OCI-LY7 (cell line): ENCODE measurements at regions not wholly inside any gene's neighbourhood (a gene's known extent, or its start where the extent isn't known, plus 50 kb on each side); places are given as distances from the start of the nearest gene placed in this dataset.

Source experiments
- BruUV-seq: library from RNA; stranded (reverse); fragments of 400-500 nt; replicated peaks from 2 replicates; lab custom pipeline; 2021; lab: Mats Ljungman, UMichigan
- CTCF ChIA-PET: fragments of 300-600 bp; sonication (Branson Sonifier 250); formaldehyde crosslinking; loops from one replicate; lab custom pipeline; 2022; ENCODE audit warnings: antibody characterized with exemption; ENCODE audit not compliant: unreplicated experiment; lab: Charles Lee
- POLR2A ChIA-PET: fragments of 300-600 bp; sonication (Branson Sonifier 250); formaldehyde crosslinking; loops from one replicate; lab custom pipeline; 2022; ENCODE audit warnings: antibody characterized with exemption; lab: Charles Lee
- DNase-seq: peaks from one replicate; pipeline ENCODE4 v3.0.0-alpha.2; 2015; ENCODE audit warnings: low spot score
- H2AFZ ChIP-seq: fragments of 200-600 bp; sonication (generic), shearing (Covaris generic); 2 replicates; pipeline ENCODE4 v1.6.1; 2014; ENCODE audit warnings: mild to moderate bottlenecking, antibody characterized with exemption, low read length, moderate library complexity
- H3K27ac ChIP-seq: fragments of 200-600 bp; sonication (generic); 2 replicates; pipeline ENCODE4 v1.5.1; 2014; ENCODE audit warnings: mixed run types, low read depth, mild to moderate bottlenecking, moderate library complexity, low read length, inconsistent platforms; ENCODE audit not compliant: poor library complexity, severe bottlenecking
- H3K36me3 ChIP-seq: fragments of 200-600 bp; sonication (generic); 2 replicates; pipeline ENCODE4 v1.6.1; 2014; ENCODE audit warnings: mild to moderate bottlenecking, antibody characterized with exemption, low read length, moderate library complexity, mixed read lengths; ENCODE audit not compliant: insufficient read depth
- H3K4me1 ChIP-seq: fragments of 200-600 bp; sonication (generic); 2 replicates; pipeline ENCODE4 v1.5.1; 2014; ENCODE audit warnings: mild to moderate bottlenecking, low read length; ENCODE audit not compliant: insufficient read depth, poor library complexity, severe bottlenecking
- H3K4me2 ChIP-seq: fragments of 200-600 bp; sonication (generic); 2 replicates; pipeline ENCODE4 v1.6.1; 2014; ENCODE audit warnings: mild to moderate bottlenecking, low read length
- H3K4me3 ChIP-seq: fragments of 200-600 bp; sonication (generic); 2 replicates; pipeline ENCODE4 v1.5.1; 2014; ENCODE audit warnings: mild to moderate bottlenecking, low read depth, low read length; ENCODE audit not compliant: poor library complexity, severe bottlenecking
- H3K79me2 ChIP-seq: fragments of 200-600 bp; sonication (generic); 2 replicates; pipeline ENCODE4 v1.6.1; 2016; ENCODE audit warnings: low read depth, mild to moderate bottlenecking, low read length, moderate library complexity, mixed read lengths; ENCODE audit not compliant: insufficient read depth
- H3K9me2 ChIP-seq: fragments of 200-600 bp; sonication (generic); 2 replicates; pipeline ENCODE4 v1.6.1; 2016; ENCODE audit warnings: mild to moderate bottlenecking, low read length, mixed read lengths; ENCODE audit not compliant: insufficient read depth
- H3K9me3 ChIP-seq: fragments of 200-600 bp; sonication (generic); 2 replicates; pipeline ENCODE4 v1.6.1; 2014; ENCODE audit warnings: mild to moderate bottlenecking, mixed run types, low read length, mixed read lengths
- H4K20me1 ChIP-seq: fragments of 200-600 bp; sonication (generic); 2 replicates; pipeline ENCODE4 v1.6.1; 2014; ENCODE audit warnings: mild to moderate bottlenecking, antibody characterized with exemption, low read length, moderate library complexity, mixed read lengths; ENCODE audit not compliant: insufficient read depth
- EZH2phosphoT487 ChIP-seq: fragments of 200-600 bp; sonication (generic); IDR thresholded peaks from 2 replicates; pipeline ENCODE4 v1.6.1; 2018; ENCODE audit warnings: low read depth, borderline replicate concordance, mild to moderate bottlenecking, mixed run types, antibody characterized with exemption, low read length, moderate library complexity, mixed read lengths
- intact Hi-C: fragments of 100-400 bp; cut with micrococcal nuclease; formaldehyde crosslinking; loops from one replicate; pipeline ENCODE4 v1.10.0; 2022; ENCODE audit not compliant: unreplicated experiment
- TF ChIP-seq, protein P1 (sequence below): fragments of 200-600 bp; sonication (generic); conservative IDR thresholded peaks from 2 replicates; pipeline ENCODE4 v1.5.1; 2014; ENCODE audit warnings: mild to moderate bottlenecking, antibody characterized with exemption, low read length, moderate library complexity, mixed read lengths

DNA sequence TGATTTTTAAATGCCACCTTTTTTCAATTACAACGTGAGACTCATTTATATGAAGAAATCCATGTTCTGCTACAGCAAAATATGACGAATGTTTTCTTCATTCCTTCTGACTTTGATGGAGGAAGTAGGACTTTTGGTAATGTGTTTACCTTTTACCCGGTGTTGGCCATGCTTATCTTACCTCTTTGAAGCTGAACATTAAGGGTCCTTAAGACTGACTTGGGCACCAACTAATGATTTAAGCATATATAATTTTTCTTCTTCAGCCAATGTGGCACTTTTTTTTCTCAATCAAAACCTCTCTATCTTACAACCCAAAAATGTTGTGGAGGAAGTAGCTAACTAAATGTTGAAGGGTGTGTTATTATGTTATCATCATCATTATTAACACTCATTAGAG is 337.5 kb downstream of the EPHA7 start:
- ChIA-PET CTCF (no interaction called here), POLR2A (interaction anchor here (0.7 kb wide), 1 partner anchor 18 kb away, joined by 3 read pairs; no protein-coding TSS in a partner anchor)
- no peak overlapping the region for H3K27ac ChIP-seq
- no peaks in the 10 kb centered on the region for H3K79me2 ChIP-seq
- DNase-seq: no peak
- no peaks in the 10 kb centered on the region for H4K20me1 ChIP-seq
- H3K9me3 ChIP-seq: no peaks in the 10 kb centered on the region
- H3K4me2 ChIP-seq: no peak overlapping the region
- intact Hi-C loops: no loop called here
- H3K4me1 ChIP-seq: no peaks in the 10 kb centered on the region
- H3K4me3 ChIP-seq: no peak overlapping the region
- no peaks in the 10 kb centered on the region for H3K9me2 ChIP-seq
- TF ChIP-seq EZH2phosphoT487: no peak
- TF ChIP-seq, protein P1, sequence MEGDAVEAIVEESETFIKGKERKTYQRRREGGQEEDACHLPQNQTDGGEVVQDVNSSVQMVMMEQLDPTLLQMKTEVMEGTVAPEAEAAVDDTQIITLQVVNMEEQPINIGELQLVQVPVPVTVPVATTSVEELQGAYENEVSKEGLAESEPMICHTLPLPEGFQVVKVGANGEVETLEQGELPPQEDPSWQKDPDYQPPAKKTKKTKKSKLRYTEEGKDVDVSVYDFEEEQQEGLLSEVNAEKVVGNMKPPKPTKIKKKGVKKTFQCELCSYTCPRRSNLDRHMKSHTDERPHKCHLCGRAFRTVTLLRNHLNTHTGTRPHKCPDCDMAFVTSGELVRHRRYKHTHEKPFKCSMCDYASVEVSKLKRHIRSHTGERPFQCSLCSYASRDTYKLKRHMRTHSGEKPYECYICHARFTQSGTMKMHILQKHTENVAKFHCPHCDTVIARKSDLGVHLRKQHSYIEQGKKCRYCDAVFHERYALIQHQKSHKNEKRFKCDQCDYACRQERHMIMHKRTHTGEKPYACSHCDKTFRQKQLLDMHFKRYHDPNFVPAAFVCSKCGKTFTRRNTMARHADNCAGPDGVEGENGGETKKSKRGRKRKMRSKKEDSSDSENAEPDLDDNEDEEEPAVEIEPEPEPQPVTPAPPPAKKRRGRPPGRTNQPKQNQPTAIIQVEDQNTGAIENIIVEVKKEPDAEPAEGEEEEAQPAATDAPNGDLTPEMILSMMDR: no peak
- H3K36me3 ChIP-seq: no peaks in the 10 kb centered on the region
- no TSS peak for BruUV-seq
- no peak overlapping the region for H2AFZ ChIP-seq

DNA sequence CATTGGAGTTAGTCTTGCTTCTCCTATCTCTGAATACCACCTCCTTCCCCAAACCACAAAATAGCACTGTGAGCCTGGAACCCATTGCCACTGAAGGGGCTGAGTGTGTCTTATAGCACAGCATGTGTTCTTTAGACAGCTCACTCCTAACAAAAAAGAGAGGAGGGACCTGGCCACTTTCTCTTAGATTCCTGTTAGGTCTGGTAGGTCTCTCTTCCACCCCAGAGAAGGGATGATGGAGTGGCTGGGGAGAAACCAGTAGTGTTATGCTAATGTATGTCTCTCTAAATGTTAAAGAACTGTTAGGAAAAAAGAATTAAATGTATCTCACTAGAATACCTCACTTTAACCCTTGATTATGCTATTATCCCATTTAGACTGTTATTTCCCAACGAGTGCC is 340.3 kb downstream of the EPHA7 start:
- POLR2A ChIA-PET: no interaction called here
- no peaks in the 10 kb centered on the region for H3K9me2 ChIP-seq
- H3K4me2 ChIP-seq: no peak overlapping the region
- intact Hi-C loops: no loop called here
- CTCF ChIA-PET: no interaction called here
- H3K4me3 ChIP-seq: no peak overlapping the region
- no peak overlapping the region for H2AFZ ChIP-seq
- H3K4me1 ChIP-seq: no peaks in the 10 kb centered on the region
- TF ChIP-seq, protein P1: no peak
- TF ChIP-seq EZH2phosphoT487: no peak
- H3K9me3 ChIP-seq: no peaks in the 10 kb centered on the region
- H4K20me1 ChIP-seq: no peaks in the 10 kb centered on the region
- H3K27ac ChIP-seq: no peak overlapping the region
- no peaks in the 10 kb centered on the region for H3K36me3 ChIP-seq
- no TSS peak for BruUV-seq
- H3K79me2 ChIP-seq: no peaks in the 10 kb centered on the region
- DNase-seq: no peak

DNA sequence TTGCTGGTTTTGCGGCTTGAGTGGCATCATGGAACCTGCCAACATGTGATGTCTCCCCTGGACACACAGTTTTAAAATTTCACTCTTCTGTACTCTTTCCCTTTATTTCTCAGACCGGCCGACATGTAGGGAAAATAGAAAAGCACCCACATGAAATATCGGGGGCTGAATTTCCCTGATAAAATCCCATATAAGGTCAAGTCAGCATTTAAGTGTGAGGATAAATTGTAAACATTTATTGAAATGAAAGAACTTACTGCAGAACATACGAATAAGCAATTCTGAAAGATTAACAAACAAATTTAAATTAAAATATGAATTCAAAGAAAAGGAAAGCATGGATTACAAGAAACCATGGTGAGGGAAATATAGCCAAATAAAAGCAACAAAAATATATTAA is 345.5 kb downstream of the EPHA7 start:
- no TSS peak for BruUV-seq
- Histone ChIP-seq H3K79me2 (no peaks in the 10 kb centered on the region), H3K36me3 (no peaks in the 10 kb centered on the region), H2AFZ (no peak overlapping the region), H3K9me2 (no peaks in the 10 kb centered on the region), H3K4me3 (no peak overlapping the region), H3K4me2 (no peak overlapping the region), H3K9me3 (no peaks in the 10 kb centered on the region), H3K27ac (no peak overlapping the region), H4K20me1 (no peaks in the 10 kb centered on the region), H3K4me1 (no peaks in the 10 kb centered on the region)
- CTCF ChIA-PET: no interaction called here
- TF ChIP-seq EZH2phosphoT487: no peak
- TF ChIP-seq, protein P1: no peak
- intact Hi-C loops: no loop called here
- POLR2A ChIA-PET: no interaction called here
- no peak for DNase-seq
